ENCODE measurements at regions not wholly inside any gene's neighbourhood (a gene's known extent, or its start where the extent isn't known, plus 50 kb on each side); places are given as distances from the start of the nearest gene placed in this dataset.
"Not testable (repeated sequence)": the region's sequence is repeated elsewhere in the genome, so short reads cannot be mapped to it uniquely, and the experiment has no call there.

- Histone ChIP-seq H3K27me3 (ENCODE audit: control insufficient read depth, insufficient read depth, low read length) (no peaks in the 10 kb centered on the region), H3K36me3 (ENCODE audit: control insufficient read depth, insufficient read depth, low read length) (no peaks in the 10 kb centered on the region), H3K4me1 (ENCODE audit: control insufficient read depth, insufficient read depth, low read length) (no peaks in the 10 kb centered on the region), H3K27ac (ENCODE audit: low read length) (no peak overlapping the region), H3K4me3 (ENCODE audit: low read depth in 2 of 2, low read length in 2 of 2) (no peak overlapping the region), H3K9me3 (ENCODE audit: control insufficient read depth, insufficient read depth, low read depth, low read length) (no peaks in the 10 kb centered on the region)
- no TSS peak for BruUV-seq (replicated peaks)
- ChIA-PET POLR2A (no interaction called here), CTCF (no interaction called here)
- in situ Hi-C loops (cut with HindIII; ENCODE audit: low pct_unique_long_range_greater_than_20kb, low sequenced_read_pairs): no loop called here
- no peak for TF ChIP-seq SIN3A (IDR thresholded peaks at IDR 0.05; ENCODE audit: borderline replicate concordance, insufficient read depth, low read depth, low read length)
- TF ChIP-seq POLR2AphosphoS5 (IDR thresholded peaks at IDR 0.05; ENCODE audit: low read depth, low read length): no peak
- TF ChIP-seq, protein P1, sequence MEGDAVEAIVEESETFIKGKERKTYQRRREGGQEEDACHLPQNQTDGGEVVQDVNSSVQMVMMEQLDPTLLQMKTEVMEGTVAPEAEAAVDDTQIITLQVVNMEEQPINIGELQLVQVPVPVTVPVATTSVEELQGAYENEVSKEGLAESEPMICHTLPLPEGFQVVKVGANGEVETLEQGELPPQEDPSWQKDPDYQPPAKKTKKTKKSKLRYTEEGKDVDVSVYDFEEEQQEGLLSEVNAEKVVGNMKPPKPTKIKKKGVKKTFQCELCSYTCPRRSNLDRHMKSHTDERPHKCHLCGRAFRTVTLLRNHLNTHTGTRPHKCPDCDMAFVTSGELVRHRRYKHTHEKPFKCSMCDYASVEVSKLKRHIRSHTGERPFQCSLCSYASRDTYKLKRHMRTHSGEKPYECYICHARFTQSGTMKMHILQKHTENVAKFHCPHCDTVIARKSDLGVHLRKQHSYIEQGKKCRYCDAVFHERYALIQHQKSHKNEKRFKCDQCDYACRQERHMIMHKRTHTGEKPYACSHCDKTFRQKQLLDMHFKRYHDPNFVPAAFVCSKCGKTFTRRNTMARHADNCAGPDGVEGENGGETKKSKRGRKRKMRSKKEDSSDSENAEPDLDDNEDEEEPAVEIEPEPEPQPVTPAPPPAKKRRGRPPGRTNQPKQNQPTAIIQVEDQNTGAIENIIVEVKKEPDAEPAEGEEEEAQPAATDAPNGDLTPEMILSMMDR (IDR thresholded peaks at IDR 0.05): no peak
- no peak for TF ChIP-seq REST (IDR thresholded peaks at IDR 0.05; ENCODE audit: insufficient read depth in 1 of 2, low read depth in 2 of 2, low read length in 1 of 2)
- TF ChIP-seq TCF7L2 (IDR thresholded peaks at IDR 0.05; ENCODE audit: low read depth, low read length): no peak
- ATAC-seq: no peak
- DNase-seq (ENCODE audit: low read depth, low spot score): no peak
- intact Hi-C loops (cut with micrococcal nuclease; ENCODE audit: unreplicated experiment): no loop called here
These were observed 1938.5 kb upstream of the DEFB115 start for GRCh38 chr20:29318871-29319461.

DNA sequence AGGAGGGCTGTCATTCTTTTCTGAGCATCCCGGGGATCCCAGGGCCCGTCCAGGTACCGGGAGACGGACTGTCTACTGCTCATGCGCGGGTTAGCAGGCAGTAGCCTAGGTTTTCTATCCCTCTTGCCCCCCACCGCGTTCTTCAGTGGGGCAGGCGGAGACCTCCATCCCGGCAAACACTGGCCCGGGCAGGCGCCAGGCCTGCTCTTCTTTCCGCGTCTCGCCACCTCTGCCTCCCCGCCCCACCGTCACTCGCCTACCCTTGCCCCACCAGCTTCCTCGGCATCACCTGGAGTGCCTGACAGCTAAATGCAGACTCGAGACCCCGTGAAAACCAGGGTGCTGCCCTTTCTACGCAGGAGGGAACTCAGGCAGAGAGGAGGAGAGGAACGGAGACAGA lies 1937.7 kb upstream of the DEFB115 start:
- DNase-seq (ENCODE audit: low read depth, low spot score): no peak
- Histone ChIP-seq H3K4me3 (ENCODE audit: low read depth in 2 of 2, low read length in 2 of 2) (no peak overlapping the region), H3K9me3 (ENCODE audit: control insufficient read depth, insufficient read depth, low read depth, low read length) (no peaks in the 10 kb centered on the region), H3K27me3 (ENCODE audit: control insufficient read depth, insufficient read depth, low read length) (no peaks in the 10 kb centered on the region), H3K4me1 (ENCODE audit: control insufficient read depth, insufficient read depth, low read length) (no peaks in the 10 kb centered on the region), H3K27ac (ENCODE audit: low read length) (no peak overlapping the region), H3K36me3 (ENCODE audit: control insufficient read depth, insufficient read depth, low read length) (no peaks in the 10 kb centered on the region)
- no peak for ATAC-seq
- ChIA-PET POLR2A (no interaction called here), CTCF (no interaction called here)
- TF ChIP-seq POLR2AphosphoS5 (IDR thresholded peaks at IDR 0.05; ENCODE audit: low read depth, low read length): no peak
- no peak for TF ChIP-seq TCF7L2 (IDR thresholded peaks at IDR 0.05; ENCODE audit: low read depth, low read length)
- TF ChIP-seq, protein P1 (IDR thresholded peaks at IDR 0.05): no peak
- TF ChIP-seq SIN3A (IDR thresholded peaks at IDR 0.05; ENCODE audit: borderline replicate concordance, insufficient read depth, low read depth, low read length): no peak
- intact Hi-C loops (cut with micrococcal nuclease; ENCODE audit: unreplicated experiment) (no loop called here), in situ Hi-C loops (cut with HindIII; ENCODE audit: low pct_unique_long_range_greater_than_20kb, low sequenced_read_pairs) (no loop called here)
- no TSS peak for BruUV-seq (replicated peaks)

DNA sequence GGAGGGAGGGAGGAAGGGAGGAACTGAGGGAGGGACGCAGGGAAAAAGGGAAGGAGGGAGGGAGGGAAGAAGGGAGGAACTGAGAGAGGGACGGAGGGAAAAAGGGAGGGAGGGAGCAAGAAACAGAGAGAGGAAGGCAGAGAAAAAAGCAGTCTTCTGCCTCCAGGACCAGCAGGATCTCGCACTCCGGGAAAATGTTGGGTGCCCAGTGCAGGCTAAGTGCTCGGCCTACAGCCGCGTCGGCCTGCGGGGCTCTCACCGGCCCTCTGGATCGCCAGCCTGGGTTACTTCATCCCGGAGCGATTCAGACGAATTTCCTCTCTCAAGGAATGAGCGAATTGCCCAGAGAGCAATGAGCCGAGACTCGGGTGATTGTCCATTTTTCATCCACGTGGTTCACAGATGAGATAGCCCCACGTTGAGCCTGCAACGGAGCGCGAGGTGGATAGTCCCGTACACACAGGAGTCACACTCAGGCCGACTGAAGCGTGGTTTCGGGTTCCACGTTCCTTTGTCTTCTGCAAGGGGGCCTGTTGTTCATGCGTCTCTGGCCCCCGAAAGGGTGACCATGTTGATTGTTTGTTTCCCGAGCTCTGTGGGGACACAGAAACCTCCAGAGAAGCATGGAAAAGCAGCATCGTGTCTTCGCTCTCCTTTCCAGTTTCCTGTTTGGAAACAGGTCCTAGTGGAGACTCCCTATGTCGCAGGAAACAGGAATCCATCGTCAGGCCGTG lies 1937.1 kb upstream of the DEFB115 start:
- H3K36me3 ChIP-seq (ENCODE audit: control insufficient read depth, insufficient read depth, low read length); H3K27me3 ChIP-seq (ENCODE audit: control insufficient read depth, insufficient read depth, low read length); CTCF ChIA-PET; intact Hi-C loops (cut with micrococcal nuclease; ENCODE audit: unreplicated experiment); H3K4me3 ChIP-seq (ENCODE audit: low read depth in 2 of 2, low read length in 2 of 2); POLR2A ChIA-PET; H3K4me1 ChIP-seq (ENCODE audit: control insufficient read depth, insufficient read depth, low read length); BruUV-seq (replicated peaks); ATAC-seq; DNase-seq (ENCODE audit: low read depth, low spot score); in situ Hi-C loops (cut with HindIII; ENCODE audit: low pct_unique_long_range_greater_than_20kb, low sequenced_read_pairs); H3K27ac ChIP-seq (ENCODE audit: low read length); H3K9me3 ChIP-seq (ENCODE audit: control insufficient read depth, insufficient read depth, low read depth, low read length): not testable (repeated sequence)
